ENCODE measurements at regions not wholly inside any gene's neighbourhood (a gene's known extent, or its start where the extent isn't known, plus 50 kb on each side); places are given as distances from the start of the nearest gene placed in this dataset.

GRCh38 chr7:4386190-4386589, 295.9 kb upstream of the FOXK1 start:
- no peak for TF ChIP-seq POLR2A (IDR thresholded peaks at IDR 0.05)
- TF ChIP-seq CTCF (IDR thresholded peaks at IDR 0.05): no peak

Measured in breast epithelium (tissue), 3 donors.